Upper lobe of left lung (tissue), 4 donors: ENCODE measurements at regions not wholly inside any gene's neighbourhood (a gene's known extent, or its start where the extent isn't known, plus 50 kb on each side); places are given as distances from the start of the nearest gene placed in this dataset.
"Not testable (repeated sequence)": the region's sequence is repeated elsewhere in the genome, so short reads cannot be mapped to it uniquely, and the experiment has no call there.

Experiments
- EP300 ChIP-seq, 4 donors: sonication (generic); formaldehyde crosslinking; IDR thresholded peaks; one replicate each; pipeline ENCODE4 v1.5.1; 2017; ENCODE audit warnings: antibody characterized with exemption in 4 of 4, control low read depth in 2 of 4
- POLR2AphosphoS5 ChIP-seq, 2 donors: sonication (generic); formaldehyde crosslinking; IDR thresholded peaks; one replicate each; pipeline ENCODE4 v1.5.1; 2017; ENCODE audit warnings: antibody characterized with exemption in 2 of 2
- TF ChIP-seq, protein P1 (sequence below), 6 experiments: fragments of 450-650 bp in 4 of 6; fragments of 200-600 bp in 2 of 6; sonication (generic) in 2 of 6; IDR thresholded peaks; one replicate each; pipeline ENCODE4 v1.5.1; 2016 to 2019; ENCODE audit warnings: antibody characterized with exemption in 6 of 6

DNA sequence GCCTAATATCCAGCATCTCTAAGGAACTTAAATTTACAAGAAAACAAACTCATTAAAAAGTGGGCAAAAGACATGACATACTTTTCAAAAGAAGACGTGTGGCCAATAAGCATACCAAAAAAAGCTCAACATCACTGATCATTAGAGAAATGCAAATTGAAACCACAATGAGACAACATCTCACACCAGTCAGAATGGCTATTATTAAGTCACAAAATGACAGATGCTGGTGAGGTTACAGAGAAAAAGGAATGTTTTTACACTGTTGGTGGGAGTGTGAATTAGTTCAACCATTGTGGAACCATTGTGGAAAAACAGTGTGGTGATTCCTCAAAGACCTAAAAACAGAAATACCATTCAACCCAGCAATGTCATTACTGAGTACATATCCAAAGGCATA, 83.5 kb upstream of the RBMS1 start:
- TF ChIP-seq EP300, POLR2AphosphoS5 (IDR thresholded peaks at IDR 0.05): not testable (repeated sequence)
- TF ChIP-seq, protein P1, sequence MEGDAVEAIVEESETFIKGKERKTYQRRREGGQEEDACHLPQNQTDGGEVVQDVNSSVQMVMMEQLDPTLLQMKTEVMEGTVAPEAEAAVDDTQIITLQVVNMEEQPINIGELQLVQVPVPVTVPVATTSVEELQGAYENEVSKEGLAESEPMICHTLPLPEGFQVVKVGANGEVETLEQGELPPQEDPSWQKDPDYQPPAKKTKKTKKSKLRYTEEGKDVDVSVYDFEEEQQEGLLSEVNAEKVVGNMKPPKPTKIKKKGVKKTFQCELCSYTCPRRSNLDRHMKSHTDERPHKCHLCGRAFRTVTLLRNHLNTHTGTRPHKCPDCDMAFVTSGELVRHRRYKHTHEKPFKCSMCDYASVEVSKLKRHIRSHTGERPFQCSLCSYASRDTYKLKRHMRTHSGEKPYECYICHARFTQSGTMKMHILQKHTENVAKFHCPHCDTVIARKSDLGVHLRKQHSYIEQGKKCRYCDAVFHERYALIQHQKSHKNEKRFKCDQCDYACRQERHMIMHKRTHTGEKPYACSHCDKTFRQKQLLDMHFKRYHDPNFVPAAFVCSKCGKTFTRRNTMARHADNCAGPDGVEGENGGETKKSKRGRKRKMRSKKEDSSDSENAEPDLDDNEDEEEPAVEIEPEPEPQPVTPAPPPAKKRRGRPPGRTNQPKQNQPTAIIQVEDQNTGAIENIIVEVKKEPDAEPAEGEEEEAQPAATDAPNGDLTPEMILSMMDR (IDR thresholded peaks at IDR 0.05): not testable (repeated sequence)
